AG09309 (cell line): ENCODE measurements at regions not wholly inside any gene's neighbourhood (a gene's known extent, or its start where the extent isn't known, plus 50 kb on each side); places are given as distances from the start of the nearest gene placed in this dataset.
A peak's percentile ranks its signal among the peaks of the same experiment; 100 is the strongest.

Experiments used
- DNase-seq: peaks from one replicate; pipeline ENCODE4 v3.0.0-alpha.2; 2010; ENCODE audit warnings: low read depth
- H3K4me3 ChIP-seq: 2 replicates; pipeline ENCODE4 v1.5.1; 2011; ENCODE audit warnings: mild to moderate bottlenecking, low read depth, low read length, moderate library complexity; ENCODE audit not compliant: control insufficient read depth
- CTCF ChIP-seq: IDR thresholded peaks from 2 replicates; pipeline ENCODE4 v1.5.1; 2011; ENCODE audit warnings: mild to moderate bottlenecking, low read depth, low read length, inconsistent platforms; ENCODE audit not compliant: insufficient read depth, control insufficient read depth; ENCODE audit errors: missing control alignments

- DNase-seq: peak; percentile 10
- no peak overlapping the region for H3K4me3 ChIP-seq
- no peak for TF ChIP-seq CTCF
These were observed 74.0 kb upstream of the RARB start for GRCh38 chr3:25354071-25354470.

- TF ChIP-seq CTCF: no peak
- H3K4me3 ChIP-seq: no peak overlapping the region
These were observed 72.8 kb upstream of the RARB start for GRCh38 chr3:25355034-25355885.

GRCh38 chr3:25355998-25356397, 72.1 kb upstream of the RARB start:
- no peak for TF ChIP-seq CTCF
- no peak overlapping the region for H3K4me3 ChIP-seq
- no peak for DNase-seq

More at GRCh38 chr3:25355034-25355885, 72.8 kb upstream of the RARB start:
- DNase-seq: no peak

GRCh38 chr3:25362118-25362517, 65.9 kb upstream of the RARB start:
- no peak for TF ChIP-seq CTCF
- H3K4me3 ChIP-seq: no peak overlapping the region
- no peak for DNase-seq

- H3K4me3 ChIP-seq: no peak overlapping the region
- DNase-seq: no peak
- TF ChIP-seq CTCF: no peak
These were observed 62.4 kb upstream of the RARB start for GRCh38 chr3:25365636-25366035.

- no peak overlapping the region for H3K4me3 ChIP-seq
- DNase-seq: no peak
- no peak for TF ChIP-seq CTCF
These were observed 61.0 kb upstream of the RARB start for GRCh38 chr3:25367025-25367424.
